H9 (cell line): ENCODE measurements at regions not wholly inside any gene's neighbourhood (a gene's known extent, or its start where the extent isn't known, plus 50 kb on each side); places are given as distances from the start of the nearest gene placed in this dataset.

Experiments used
- DNase-seq: peaks from one replicate; pipeline ENCODE4 v3.0.0-alpha.2; 2017
- H2AFZ ChIP-seq: one replicate; pipeline ENCODE4 v1.6.1; 2013; ENCODE audit warnings: mild to moderate bottlenecking, low read length, control low read depth, moderate library complexity
- H2AK5ac ChIP-seq: 2 replicates; pipeline ENCODE4 v1.6.1; 2013; ENCODE audit warnings: low read length, control low read depth, mixed read lengths; ENCODE audit not compliant: insufficient read length
- H2BK120ac ChIP-seq: one replicate; pipeline ENCODE4 v1.6.1; 2013; ENCODE audit warnings: low read depth, mild to moderate bottlenecking, low read length, control low read depth, inconsistent platforms; ENCODE audit not compliant: poor library complexity, severe bottlenecking
- H2BK12ac ChIP-seq: 2 replicates; pipeline ENCODE4 v1.6.1; 2013; ENCODE audit warnings: low read length, control low read depth, mixed read lengths, low read depth; ENCODE audit not compliant: insufficient read length
- H2BK15ac ChIP-seq: 2 replicates; pipeline ENCODE4 v1.6.1; 2013; ENCODE audit warnings: low read depth, low read length, control low read depth
- H2BK20ac ChIP-seq: one replicate; pipeline ENCODE4 v1.6.1; 2013; ENCODE audit warnings: low read depth, mild to moderate bottlenecking, low read length, control low read depth, inconsistent platforms; ENCODE audit not compliant: poor library complexity, severe bottlenecking
- H2BK5ac ChIP-seq: 2 replicates; pipeline ENCODE4 v1.6.1; 2013; ENCODE audit warnings: low read length, control low read depth, mixed read lengths; ENCODE audit not compliant: insufficient read length
- H3K14ac ChIP-seq: 2 replicates; pipeline ENCODE4 v1.6.1; 2013; ENCODE audit warnings: low read length, control low read depth; ENCODE audit not compliant: insufficient read depth
- H3K18ac ChIP-seq: 2 replicates; pipeline ENCODE4 v1.6.1; 2013; ENCODE audit warnings: low read depth, mild to moderate bottlenecking, mixed read lengths, low read length, control low read depth; ENCODE audit not compliant: insufficient read length
- H3K23ac ChIP-seq: 2 replicates; pipeline ENCODE4 v1.6.1; 2013; ENCODE audit warnings: low read length, control low read depth, mixed read lengths, low read depth; ENCODE audit not compliant: insufficient read length
- H3K23me2 ChIP-seq: 2 replicates; pipeline ENCODE4 v1.6.1; 2013; ENCODE audit warnings: low read depth, mild to moderate bottlenecking, mixed read lengths, low read length, control low read depth; ENCODE audit not compliant: insufficient read length, poor library complexity, severe bottlenecking
- H3K27ac ChIP-seq: 2 replicates; pipeline ENCODE4 v1.5.1; 2013; ENCODE audit warnings: low read length, control low read depth, mixed read lengths, low read depth; ENCODE audit not compliant: insufficient read length
- H3K27me3 ChIP-seq: 2 replicates; pipeline ENCODE4 v1.6.1; 2013; ENCODE audit warnings: low read length, control low read depth, inconsistent platforms; ENCODE audit not compliant: insufficient read depth
- H3K4ac ChIP-seq: 2 replicates; pipeline ENCODE4 v1.6.1; 2013; ENCODE audit warnings: low read depth, mild to moderate bottlenecking, control low read depth, inconsistent platforms, low read length, moderate library complexity
- H3K4me1 ChIP-seq: 2 replicates; pipeline ENCODE4 v1.6.1; 2013; ENCODE audit warnings: low read length, control low read depth, inconsistent platforms; ENCODE audit not compliant: insufficient read depth
- H3K4me2 ChIP-seq: 2 replicates; pipeline ENCODE4 v1.6.1; 2013; ENCODE audit warnings: low read length, control low read depth, mixed read lengths; ENCODE audit not compliant: insufficient read length, insufficient read depth
- H3K56ac ChIP-seq: 2 replicates; pipeline ENCODE4 v1.6.1; 2013; ENCODE audit warnings: low read depth, mild to moderate bottlenecking, mixed read lengths, low read length, control low read depth; ENCODE audit not compliant: insufficient read length
- H3K79me1 ChIP-seq: 2 replicates; pipeline ENCODE4 v1.6.1; 2013; ENCODE audit warnings: low read depth, mild to moderate bottlenecking, moderate library complexity, low read length, control low read depth, inconsistent platforms; ENCODE audit not compliant: insufficient read depth, poor library complexity, severe bottlenecking
- H3K79me2 ChIP-seq: 2 replicates; pipeline ENCODE4 v1.6.1; 2013; ENCODE audit warnings: low read length, control low read depth, inconsistent platforms; ENCODE audit not compliant: insufficient read depth
- H3K9ac ChIP-seq: 2 replicates; pipeline ENCODE4 v1.6.1; 2013; ENCODE audit warnings: low read length, control low read depth, mixed read lengths; ENCODE audit not compliant: insufficient read length; ENCODE audit errors: extremely low read depth
- H3K9me3 ChIP-seq: one replicate; pipeline ENCODE4 v1.6.1; 2013; ENCODE audit warnings: low read depth, low read length, inconsistent platforms; ENCODE audit not compliant: control insufficient read depth
- H3T11ph ChIP-seq: one replicate; pipeline ENCODE4 v1.6.1; 2013; ENCODE audit warnings: mild to moderate bottlenecking, low read length, control low read depth, inconsistent platforms
- H4K20me1 ChIP-seq: one replicate; pipeline ENCODE4 v1.6.1; 2013; ENCODE audit not compliant: control insufficient read depth, insufficient read length, insufficient read depth
- H4K5ac ChIP-seq: 2 replicates; pipeline ENCODE4 v1.6.1; 2013; ENCODE audit warnings: low read depth, mild to moderate bottlenecking, mixed read lengths, low read length, control low read depth; ENCODE audit not compliant: insufficient read length
- H4K8ac ChIP-seq: replicated peaks from 2 replicates; pipeline ENCODE4 v1.6.1; 2013; ENCODE audit warnings: low read length, control low read depth, mixed read lengths, low read depth; ENCODE audit not compliant: insufficient read length
- H4K91ac ChIP-seq: 2 replicates; pipeline ENCODE4 v1.6.1; 2013; ENCODE audit warnings: low read depth, mild to moderate bottlenecking, moderate library complexity, mixed read lengths, low read length, control low read depth; ENCODE audit not compliant: insufficient read length
- H3K27ac Mint-ChIP-seq, 3 experiments: 2 replicates in 2 of 3; 3 replicates in 1 of 3; pipeline ENCODE4 v1.8.0; 2020 to 2021; ENCODE audit warnings: mixed read lengths in 3 of 3, mild to moderate bottlenecking in 1 of 3, moderate library complexity in 1 of 3
- H3K27me3 Mint-ChIP-seq: 2 replicates; pipeline ENCODE4 v1.8.0; 2021; ENCODE audit warnings: low read depth, mild to moderate bottlenecking, moderate library complexity, mixed read lengths
- H3K36me3 Mint-ChIP-seq, 3 experiments: 2 replicates in 2 of 3; 3 replicates in 1 of 3; pipeline ENCODE4 v1.8.0; 2020 to 2021; ENCODE audit warnings: low read depth in 3 of 3, mixed read lengths in 3 of 3; ENCODE audit not compliant: insufficient read depth in 1 of 3
- H3K4me1 Mint-ChIP-seq, 2 experiments: 2 replicates each; pipeline ENCODE4 v1.8.0; 2020; ENCODE audit warnings: mixed read lengths in 2 of 2
- H3K4me3 Mint-ChIP-seq, 2 experiments: 2 replicates in 1 of 2; 3 replicates in 1 of 2; pipeline ENCODE4 v1.8.0; 2020 to 2021; ENCODE audit warnings: mild to moderate bottlenecking in 2 of 2, mixed read lengths in 2 of 2, moderate library complexity in 1 of 2
- H3K9me3 Mint-ChIP-seq, 2 experiments: 2 replicates in 1 of 2; 3 replicates in 1 of 2; pipeline ENCODE4 v1.8.0; 2020; ENCODE audit warnings: mild to moderate bottlenecking in 2 of 2, mixed read lengths in 2 of 2, moderate library complexity in 1 of 2
- TF ChIP-seq, protein P1 (sequence below): fragments of 200-600 bp; sonication (generic); conservative IDR thresholded peaks from 3 replicates; pipeline ENCODE4 v1.8.0; 2021; ENCODE audit warnings: antibody characterized with exemption, mild to moderate bottlenecking

DNA sequence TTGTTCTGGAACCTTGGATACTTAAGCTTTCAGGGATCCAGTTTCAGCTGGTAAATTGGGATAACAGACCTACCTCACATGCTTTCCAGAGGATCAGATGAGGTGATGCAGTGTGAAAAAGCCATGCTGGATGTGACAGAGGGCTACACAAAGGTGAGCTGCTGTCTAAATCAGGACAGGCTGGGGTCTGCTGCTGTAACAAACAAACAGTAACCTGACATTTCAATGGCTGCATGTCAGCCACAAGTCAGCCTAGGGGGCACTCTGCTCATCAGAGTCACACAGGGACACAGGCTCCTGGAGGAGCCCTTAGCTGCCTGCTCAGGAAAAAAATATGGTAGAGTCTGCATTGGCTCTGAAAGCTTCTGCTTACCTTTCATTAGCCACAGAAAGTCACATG is 66.7 kb upstream of the EGFLAM start:
- Histone ChIP-seq H4K8ac (no peak overlapping the region), H3K9me3 (no peaks in the 10 kb centered on the region), H2BK15ac (no peak overlapping the region), H2AFZ (no peak overlapping the region), H3K4me1 (no peaks in the 10 kb centered on the region), H3K18ac (no peak overlapping the region), H4K5ac (no peak overlapping the region), H3K23me2 (no peaks in the 10 kb centered on the region), H4K20me1 (no peaks in the 10 kb centered on the region), H3K56ac (no peak overlapping the region), H3K9ac (no peak overlapping the region), H4K91ac (no peak overlapping the region), H3T11ph (no peak overlapping the region), H2AK5ac (no peak overlapping the region), H3K4ac (no peak overlapping the region), H3K27me3 (no peaks in the 10 kb centered on the region), H3K27ac (no peak overlapping the region), H2BK120ac (no peak overlapping the region), H3K79me2 (no peaks in the 10 kb centered on the region), H3K4me2 (no peak overlapping the region), H3K79me1 (no peaks in the 10 kb centered on the region), H2BK5ac (no peak overlapping the region), H2BK20ac (no peak overlapping the region), H3K23ac (no peak overlapping the region), H3K14ac (no peak overlapping the region), H2BK12ac (no peak overlapping the region)
- DNase-seq, result no peak
- H3K9me3 Mint-ChIP-seq, result peaks cover 0 to 3% of the 10 kb centered on the region in 2 experiments; a peak in 2 of 5 replicates
- no peak overlapping the region for H3K4me3 Mint-ChIP-seq
- H3K4me1 Mint-ChIP-seq, result peaks cover 3 to 4% of the 10 kb centered on the region in 2 experiments; a peak in 3 of 4 replicates
- no peak overlapping the region for H3K27ac Mint-ChIP-seq
- peaks cover 0 to 4% (median 2%) of the 10 kb centered on the region in 3 experiments; a peak in 2 of 7 replicates for H3K36me3 Mint-ChIP-seq
- peaks cover 4% of the 10 kb centered on the region for H3K27me3 Mint-ChIP-seq
- TF ChIP-seq, protein P1, sequence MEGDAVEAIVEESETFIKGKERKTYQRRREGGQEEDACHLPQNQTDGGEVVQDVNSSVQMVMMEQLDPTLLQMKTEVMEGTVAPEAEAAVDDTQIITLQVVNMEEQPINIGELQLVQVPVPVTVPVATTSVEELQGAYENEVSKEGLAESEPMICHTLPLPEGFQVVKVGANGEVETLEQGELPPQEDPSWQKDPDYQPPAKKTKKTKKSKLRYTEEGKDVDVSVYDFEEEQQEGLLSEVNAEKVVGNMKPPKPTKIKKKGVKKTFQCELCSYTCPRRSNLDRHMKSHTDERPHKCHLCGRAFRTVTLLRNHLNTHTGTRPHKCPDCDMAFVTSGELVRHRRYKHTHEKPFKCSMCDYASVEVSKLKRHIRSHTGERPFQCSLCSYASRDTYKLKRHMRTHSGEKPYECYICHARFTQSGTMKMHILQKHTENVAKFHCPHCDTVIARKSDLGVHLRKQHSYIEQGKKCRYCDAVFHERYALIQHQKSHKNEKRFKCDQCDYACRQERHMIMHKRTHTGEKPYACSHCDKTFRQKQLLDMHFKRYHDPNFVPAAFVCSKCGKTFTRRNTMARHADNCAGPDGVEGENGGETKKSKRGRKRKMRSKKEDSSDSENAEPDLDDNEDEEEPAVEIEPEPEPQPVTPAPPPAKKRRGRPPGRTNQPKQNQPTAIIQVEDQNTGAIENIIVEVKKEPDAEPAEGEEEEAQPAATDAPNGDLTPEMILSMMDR, result no peak
